ENCODE measurements at regions not wholly inside any gene's neighbourhood (a gene's known extent, or its start where the extent isn't known, plus 50 kb on each side); places are given as distances from the start of the nearest gene placed in this dataset.

DNA sequence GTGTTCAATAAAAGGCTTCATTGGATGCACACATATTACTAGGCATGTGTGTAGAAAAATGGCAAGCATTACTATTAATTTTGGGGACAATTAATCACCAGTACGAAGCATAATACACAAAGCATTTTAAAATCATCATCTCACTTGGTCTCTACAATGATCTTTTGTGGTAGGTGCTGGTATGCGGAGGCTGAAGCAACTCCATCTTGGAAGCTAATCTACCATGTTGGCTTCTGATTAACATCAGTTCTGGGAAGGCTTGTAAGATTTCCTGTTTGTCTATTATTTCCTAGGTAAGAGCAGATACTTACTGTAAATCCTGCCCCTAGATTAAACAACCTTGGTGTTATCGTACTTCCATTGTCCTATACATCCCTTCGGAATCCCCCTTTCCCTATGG lies 121.7 kb upstream of the RUNX1 start:
- H3K36me3 ChIP-seq: no peaks in the 10 kb centered on the region
- intact Hi-C loops (cut with DNase I): no loop called here
- TF ChIP-seq CTCF (IDR thresholded peaks at IDR 0.05) (no peak), POLR2A (IDR thresholded peaks at IDR 0.05) (no peak)
- WGBS (ENCODE audit: insufficient coverage, low coverage, low lambda C conversion rate, missing lambda C conversion rate): 67% methylated on average over 4 of the region's 4 CpGs
- ATAC-seq (no peak), DNase-seq (no peak)
- no peaks in the 10 kb centered on the region for H3K4me1 ChIP-seq
- H3K9me3 ChIP-seq: no peaks in the 10 kb centered on the region
- no peak overlapping the region for H3K4me3 ChIP-seq
- H3K27ac ChIP-seq: no peak overlapping the region
- no peaks in the 10 kb centered on the region for H3K27me3 ChIP-seq

DNA sequence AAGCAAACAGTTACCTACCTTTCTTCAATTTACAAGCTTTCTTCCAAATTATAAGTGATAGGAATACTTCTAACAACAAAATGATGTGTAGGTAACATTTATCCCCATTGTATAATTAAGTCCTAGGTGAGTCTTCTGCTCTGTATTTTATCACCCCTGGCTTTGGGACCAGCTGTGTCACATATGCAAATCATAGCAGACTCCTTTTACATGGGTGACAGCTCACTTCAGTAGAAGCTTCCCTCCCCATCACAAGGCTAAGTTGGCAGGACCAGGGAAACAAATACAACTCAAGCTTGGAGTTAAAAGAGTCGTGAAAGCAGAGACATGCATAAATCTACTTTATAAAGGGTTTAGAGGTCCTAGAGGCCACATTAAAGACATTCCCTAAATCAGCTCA lies 121.1 kb upstream of the RUNX1 start:
- Histone ChIP-seq H3K9me3 (no peaks in the 10 kb centered on the region), H3K4me3 (no peak overlapping the region), H3K27me3 (no peaks in the 10 kb centered on the region), H3K4me1 (no peaks in the 10 kb centered on the region), H3K36me3 (no peaks in the 10 kb centered on the region), H3K27ac (no peak overlapping the region)
- no peak for ATAC-seq
- no peak for DNase-seq
- WGBS (ENCODE audit: insufficient coverage, low coverage, low lambda C conversion rate, missing lambda C conversion rate): 44% methylated on average over 1 of the region's 1 CpG
- intact Hi-C loops (cut with DNase I): no loop called here
- no peak for TF ChIP-seq POLR2A (IDR thresholded peaks at IDR 0.05)
- TF ChIP-seq CTCF (IDR thresholded peaks at IDR 0.05): no peak

DNA sequence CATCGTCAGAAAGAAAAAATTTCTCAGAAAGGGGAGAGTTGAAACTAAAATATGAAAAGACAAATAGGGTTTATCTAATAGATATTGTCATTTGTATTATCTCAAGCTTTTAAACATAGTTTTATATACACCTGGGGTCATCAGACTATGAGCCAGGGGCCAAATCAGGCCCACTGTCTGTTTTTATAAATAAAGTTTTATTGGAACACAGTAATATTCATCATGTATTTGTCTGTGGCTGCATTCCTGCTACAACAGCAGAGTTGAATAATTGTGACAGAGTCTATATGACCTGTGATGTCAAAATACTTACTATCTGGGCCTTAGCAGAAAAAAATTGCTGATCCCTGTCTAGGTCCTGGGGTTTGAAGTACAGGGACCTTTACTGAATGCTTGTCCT lies 120.5 kb upstream of the RUNX1 start:
- intact Hi-C loops (cut with DNase I): no loop called here
- ATAC-seq: no peak
- TF ChIP-seq CTCF (IDR thresholded peaks at IDR 0.05) (no peak), POLR2A (IDR thresholded peaks at IDR 0.05) (no peak)
- Histone ChIP-seq H3K36me3 (no peaks in the 10 kb centered on the region), H3K9me3 (no peaks in the 10 kb centered on the region), H3K4me3 (no peak overlapping the region), H3K4me1 (no peaks in the 10 kb centered on the region), H3K27me3 (no peaks in the 10 kb centered on the region), H3K27ac (no peak overlapping the region)
- no peak for DNase-seq
- WGBS (ENCODE audit: insufficient coverage, low coverage, low lambda C conversion rate, missing lambda C conversion rate): 56% methylated on average over 1 of the region's 1 CpG

DNA sequence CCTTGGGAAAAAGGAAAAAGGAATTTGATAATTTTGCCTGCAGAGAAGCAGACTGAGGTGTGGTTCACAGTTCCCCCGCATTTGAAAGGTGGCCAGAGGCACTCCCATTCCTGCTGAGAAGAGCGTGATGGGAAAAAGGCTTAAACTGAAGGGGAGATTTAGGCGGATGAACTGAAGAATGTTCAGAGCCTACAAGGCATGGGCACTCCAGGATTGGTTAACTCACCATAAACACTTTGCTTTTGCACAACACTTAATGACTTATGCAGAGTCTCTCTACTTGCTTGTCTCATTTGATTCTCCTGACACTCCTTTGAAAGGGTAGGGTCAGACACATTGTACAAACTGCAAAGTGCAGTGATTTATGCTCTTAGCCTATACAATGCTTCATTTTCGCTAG lies 119.6 kb upstream of the RUNX1 start:
- no peak for ATAC-seq
- Histone ChIP-seq H3K36me3 (no peaks in the 10 kb centered on the region), H3K27ac (no peak overlapping the region), H3K4me3 (no peak overlapping the region), H3K27me3 (no peaks in the 10 kb centered on the region), H3K4me1 (no peaks in the 10 kb centered on the region), H3K9me3 (no peaks in the 10 kb centered on the region)
- DNase-seq: no peak
- 83% methylated on average over 4 of the region's 4 CpGs for WGBS (ENCODE audit: insufficient coverage, low coverage, low lambda C conversion rate, missing lambda C conversion rate)
- TF ChIP-seq POLR2A (IDR thresholded peaks at IDR 0.05): no peak
- no peak for TF ChIP-seq CTCF (IDR thresholded peaks at IDR 0.05)
- intact Hi-C loops (cut with DNase I): no loop called here

DNA sequence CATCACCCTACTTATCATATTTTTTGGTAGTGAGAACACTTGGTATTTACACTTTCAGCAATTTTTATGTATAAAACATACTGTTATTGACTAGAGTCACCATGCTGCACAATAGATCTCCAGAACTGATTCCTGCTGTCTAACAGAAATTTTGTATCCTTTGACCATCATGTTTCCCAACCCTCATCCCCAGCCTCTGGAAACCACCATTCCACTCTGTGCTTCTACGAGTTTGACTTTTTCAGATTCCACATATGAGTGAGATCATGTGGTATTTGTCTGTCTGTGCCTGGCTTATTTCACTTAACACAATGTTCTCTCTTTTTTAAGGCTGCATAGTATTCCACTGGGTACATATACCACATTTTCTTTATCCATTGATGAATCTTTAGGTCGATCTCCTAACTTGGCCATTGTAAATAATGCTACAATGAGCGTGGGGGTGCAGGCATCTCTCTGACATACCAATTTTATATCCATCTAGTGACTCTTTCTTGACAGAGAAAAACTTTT lies 115.9 kb upstream of the RUNX1 start:
- H3K36me3 ChIP-seq: no peaks in the 10 kb centered on the region
- intact Hi-C loops (cut with DNase I): no loop called here
- TF ChIP-seq CTCF (IDR thresholded peaks at IDR 0.05): no peak
- TF ChIP-seq POLR2A (IDR thresholded peaks at IDR 0.05): no peak
- DNase-seq (no peak), ATAC-seq (no peak)
- WGBS (ENCODE audit: insufficient coverage, low coverage, low lambda C conversion rate, missing lambda C conversion rate): 42% methylated on average over 3 of the region's 3 CpGs
- H3K27me3 ChIP-seq: no peaks in the 10 kb centered on the region
- H3K9me3 ChIP-seq: no peaks in the 10 kb centered on the region
- H3K4me3 ChIP-seq: no peak overlapping the region
- H3K4me1 ChIP-seq: no peaks in the 10 kb centered on the region
- no peak overlapping the region for H3K27ac ChIP-seq
